ENCODE measurements at regions not wholly inside any gene's neighbourhood (a gene's known extent, or its start where the extent isn't known, plus 50 kb on each side); places are given as distances from the start of the nearest gene placed in this dataset.
A peak's percentile ranks its signal among the peaks of the same experiment; 100 is the strongest.

GRCh38 chr20:11838076-11838636 is 79.5 kb upstream of the BTBD3 start:
- H3K9me3 ChIP-seq (ENCODE audit: low read depth): no peaks in the 10 kb centered on the region
- DNase-seq (ENCODE audit: low read depth in 1 of 2, low spot score in 1 of 2): no peak
- no peaks in the 10 kb centered on the region for H3K36me3 ChIP-seq
- H3K4me1 ChIP-seq (ENCODE audit: low read depth): no peaks in the 10 kb centered on the region
- no peak overlapping the region for H3K27ac ChIP-seq
- TF ChIP-seq CTCF (IDR thresholded peaks at IDR 0.05; ENCODE audit: low read depth, low read length): no peak
- no peak overlapping the region for H3K4me3 ChIP-seq
- no peaks in the 10 kb centered on the region for H3K27me3 ChIP-seq

- Histone ChIP-seq H3K27ac (no peak overlapping the region), H3K4me1 (ENCODE audit: low read depth) (no peaks in the 10 kb centered on the region), H3K36me3 (no peaks in the 10 kb centered on the region), H3K27me3 (no peaks in the 10 kb centered on the region), H3K9me3 (ENCODE audit: low read depth) (no peaks in the 10 kb centered on the region), H3K4me3 (no peak overlapping the region)
- TF ChIP-seq CTCF (IDR thresholded peaks at IDR 0.05; ENCODE audit: low read depth, low read length): no peak
- no peak for DNase-seq (ENCODE audit: low read depth in 1 of 2, low spot score in 1 of 2)
These were observed 75.7 kb upstream of the BTBD3 start for GRCh38 chr20:11841972-11842461.

- Histone ChIP-seq H3K27ac (no peak overlapping the region), H3K4me1 (ENCODE audit: low read depth) (no peaks in the 10 kb centered on the region), H3K4me3 (no peak overlapping the region), H3K9me3 (ENCODE audit: low read depth) (no peaks in the 10 kb centered on the region), H3K27me3 (no peaks in the 10 kb centered on the region), H3K36me3 (no peaks in the 10 kb centered on the region)
- DNase-seq (ENCODE audit: low read depth in 1 of 2, low spot score in 1 of 2): no peak
- no peak for TF ChIP-seq CTCF (IDR thresholded peaks at IDR 0.05; ENCODE audit: low read depth, low read length)
These were observed 74.4 kb upstream of the BTBD3 start for GRCh38 chr20:11843289-11843688.

- DNase-seq (ENCODE audit: low read depth in 1 of 2, low spot score in 1 of 2): peak in 1 of 2 donors; percentile 40
- no peaks in the 10 kb centered on the region for H3K36me3 ChIP-seq
- no peak overlapping the region for H3K4me3 ChIP-seq
- H3K27me3 ChIP-seq: no peaks in the 10 kb centered on the region
- no peak for TF ChIP-seq CTCF (IDR thresholded peaks at IDR 0.05; ENCODE audit: low read depth, low read length)
- H3K9me3 ChIP-seq (ENCODE audit: low read depth): no peaks in the 10 kb centered on the region
- peaks cover 7% of the 10 kb centered on the region for H3K4me1 ChIP-seq (ENCODE audit: low read depth)
- H3K27ac ChIP-seq: no peak overlapping the region
These were observed 73.0 kb upstream of the BTBD3 start for GRCh38 chr20:11844691-11845090.

GRCh38 chr20:11845340-11845739 is 72.4 kb upstream of the BTBD3 start:
- Histone ChIP-seq H3K9me3 (ENCODE audit: low read depth) (no peaks in the 10 kb centered on the region), H3K27me3 (no peaks in the 10 kb centered on the region), H3K4me1 (ENCODE audit: low read depth) (peaks cover 8% of the 10 kb centered on the region), H3K27ac (no peak overlapping the region), H3K36me3 (no peaks in the 10 kb centered on the region), H3K4me3 (no peak overlapping the region)
- peak in 1 of 2 donors; percentile 2 for DNase-seq (ENCODE audit: low read depth in 1 of 2, low spot score in 1 of 2)
- no peak for TF ChIP-seq CTCF (IDR thresholded peaks at IDR 0.05; ENCODE audit: low read depth, low read length)
